Dermis blood vessel endothelial cell (primary cell): ENCODE measurements at regions not wholly inside any gene's neighbourhood (a gene's known extent, or its start where the extent isn't known, plus 50 kb on each side); places are given as distances from the start of the nearest gene placed in this dataset.
"Not testable (repeated sequence)": the region's sequence is repeated elsewhere in the genome, so short reads cannot be mapped to it uniquely, and the experiment has no call there.

Experiments
- DNase-seq: peaks from one replicate; pipeline ENCODE4 v3.0.0; 2010

- DNase-seq: not testable (repeated sequence)
Observed at GRCh38 chr1:149157409-149157808, 54.1 kb upstream of the NBPF9 start.

- DNase-seq: not testable (repeated sequence)
Observed at GRCh38 chr1:149158308-149158707, 55.0 kb upstream of the NBPF9 start.

GRCh38 chr1:149163063-149163444 is 59.7 kb upstream of the NBPF9 start:
- not testable (repeated sequence) for DNase-seq

- DNase-seq: not testable (repeated sequence)
Observed at GRCh38 chr1:149174765-149175164, 71.4 kb upstream of the NBPF9 start.

GRCh38 chr1:149175812-149176211 is 72.5 kb upstream of the NBPF9 start:
- not testable (repeated sequence) for DNase-seq

GRCh38 chr1:149176453-149177316 is 73.3 kb upstream of the NBPF9 start:
- not testable (repeated sequence) for DNase-seq

GRCh38 chr1:149190742-149191141 is 87.4 kb upstream of the NBPF9 start:
- not testable (repeated sequence) for DNase-seq

GRCh38 chr1:149196651-149197050 is 93.3 kb upstream of the NBPF9 start:
- DNase-seq: not testable (repeated sequence)

- peak; percentile 0 for DNase-seq
Observed at GRCh38 chr1:149200567-149200966, 97.2 kb upstream of the NBPF9 start.

- DNase-seq: not testable (repeated sequence)
Observed at GRCh38 chr1:149202283-149202682, 98.9 kb upstream of the NBPF9 start.

GRCh38 chr1:149204396-149204795 is 101.0 kb upstream of the NBPF9 start:
- DNase-seq: not testable (repeated sequence)

- not testable (repeated sequence) for DNase-seq
Observed at GRCh38 chr1:149208836-149209235, 105.5 kb upstream of the NBPF9 start.

GRCh38 chr1:149211757-149212420 is 108.5 kb upstream of the NBPF9 start:
- not testable (repeated sequence) for DNase-seq

- not testable (repeated sequence) for DNase-seq
Observed at GRCh38 chr1:149212946-149213345, 109.6 kb upstream of the NBPF9 start.

- DNase-seq: not testable (repeated sequence)
Observed at GRCh38 chr1:149213673-149214072, 110.3 kb upstream of the NBPF9 start.

GRCh38 chr1:149218080-149218988 is 115.0 kb upstream of the NBPF9 start:
- DNase-seq: not testable (repeated sequence)

- not testable (repeated sequence) for DNase-seq
Observed at GRCh38 chr1:149219539-149219938, 116.2 kb upstream of the NBPF9 start.

GRCh38 chr1:149220463-149221074 is 117.2 kb upstream of the NBPF9 start:
- DNase-seq: not testable (repeated sequence)

- DNase-seq: not testable (repeated sequence)
Observed at GRCh38 chr1:149227933-149228665, 124.7 kb upstream of the NBPF9 start.

- DNase-seq: not testable (repeated sequence)
Observed at GRCh38 chr1:149228672-149229585, 125.6 kb upstream of the NBPF9 start.
